SK-N-SH treated with all-trans-retinoic acid at 6 μM for 48 hours (cell line): ENCODE measurements at regions not wholly inside any gene's neighbourhood (a gene's known extent, or its start where the extent isn't known, plus 50 kb on each side); places are given as distances from the start of the nearest gene placed in this dataset.

ENCODE experiments used
- ATAC-seq: fragments of 200-7000 bp; cut with Tn5 transposase; 3 replicates; pipeline ENCODE4 v1.9.1; 2020; ENCODE audit warnings: mild to moderate bottlenecking, moderate library complexity
- ARNTL ChIP-seq: fragments of 450-650 bp; formaldehyde crosslinking; IDR thresholded peaks from 2 replicates; pipeline ENCODE4 v1.5.0; 2020; ENCODE audit warnings: low read depth, mild to moderate bottlenecking, moderate library complexity, borderline replicate concordance
- BACH2 ChIP-seq: fragments of 250-450 bp; sonication (Bioruptor Pico); IDR thresholded peaks from 2 replicates; pipeline ENCODE4 v1.9.0; 2021; ENCODE audit warnings: mild to moderate bottlenecking, borderline replicate concordance
- CREB5 ChIP-seq: fragments of 250-450 bp; sonication (Bioruptor Pico); IDR thresholded peaks from 2 replicates; pipeline ENCODE4 v1.5.1; 2020; ENCODE audit warnings: low read depth, mild to moderate bottlenecking, moderate library complexity
- CSDC2 ChIP-seq: fragments of 250-450 bp; sonication (Bioruptor Pico); IDR thresholded peaks from 2 replicates; pipeline ENCODE4 v1.5.0; 2020; ENCODE audit warnings: mild to moderate bottlenecking, moderate library complexity
- CSRNP3 ChIP-seq: fragments of 250-450 bp; sonication (Bioruptor Pico); IDR thresholded peaks from 2 replicates; pipeline ENCODE4 v1.5.1; 2021; ENCODE audit warnings: mild to moderate bottlenecking, moderate library complexity
- GLIS3 ChIP-seq: fragments of 250-450 bp; sonication (Bioruptor Pico); IDR thresholded peaks from 2 replicates; pipeline ENCODE4 v1.5.0; 2020; ENCODE audit warnings: mild to moderate bottlenecking, moderate library complexity
- ISL1 ChIP-seq: fragments of 250-450 bp; sonication (Bioruptor Pico); IDR thresholded peaks from 2 replicates; pipeline ENCODE4 v2.1.2; 2022; ENCODE audit warnings: mild to moderate bottlenecking, moderate library complexity
- OSR1 ChIP-seq: fragments of 250-450 bp; sonication (Bioruptor Pico); IDR thresholded peaks from 2 replicates; pipeline ENCODE4 v1.8.0; 2022; ENCODE audit warnings: moderate library complexity, mild to moderate bottlenecking, inconsistent platforms
- RARB ChIP-seq: fragments of 250-450 bp; sonication (Bioruptor Pico); IDR thresholded peaks from 2 replicates; pipeline ENCODE4 v1.8.0; 2021; ENCODE audit warnings: mild to moderate bottlenecking, moderate library complexity
- SNAI2 ChIP-seq: fragments of 250-450 bp; sonication (Bioruptor Pico); IDR thresholded peaks from 2 replicates; pipeline ENCODE4 v1.5.0; 2020; ENCODE audit warnings: mild to moderate bottlenecking, moderate library complexity
- TCF4 ChIP-seq: fragments of 250-450 bp; sonication (Bioruptor Pico); IDR thresholded peaks from 2 replicates; pipeline ENCODE4 v1.8.0; 2021; ENCODE audit warnings: mild to moderate bottlenecking, moderate library complexity, borderline replicate concordance
- TOX ChIP-seq: fragments of 250-450 bp; sonication (Bioruptor Pico); IDR thresholded peaks from 2 replicates; pipeline ENCODE4 v1.8.0; 2021; ENCODE audit warnings: mild to moderate bottlenecking, moderate library complexity, borderline replicate concordance
- TSHZ2 ChIP-seq: fragments of 250-450 bp; sonication (Bioruptor Pico); IDR thresholded peaks from 2 replicates; pipeline ENCODE4 v1.5.0; 2020; ENCODE audit warnings: mild to moderate bottlenecking, moderate library complexity
- ZC3H10 ChIP-seq: fragments of 250-450 bp; sonication (Bioruptor Pico); IDR thresholded peaks from 2 replicates; pipeline ENCODE4 v1.5.1; 2021; ENCODE audit warnings: mild to moderate bottlenecking, moderate library complexity
- ZFP3 ChIP-seq: fragments of 250-450 bp; sonication (Bioruptor Pico); IDR thresholded peaks from 2 replicates; pipeline ENCODE4 v1.5.0; 2020; ENCODE audit warnings: mild to moderate bottlenecking, moderate library complexity
- ZFP30 ChIP-seq: fragments of 450-650 bp; formaldehyde crosslinking; IDR thresholded peaks from 2 replicates; pipeline ENCODE4 v1.5.0; 2022; ENCODE audit warnings: mild to moderate bottlenecking, moderate library complexity
- ZNF565 ChIP-seq: fragments of 450-650 bp; formaldehyde crosslinking; conservative IDR thresholded peaks from 2 replicates; pipeline ENCODE4 v1.5.0; 2020; ENCODE audit warnings: low read depth, mild to moderate bottlenecking, moderate library complexity
- ZNF70 ChIP-seq: fragments of 450-650 bp; formaldehyde crosslinking; IDR thresholded peaks from 2 replicates; pipeline ENCODE4 v1.5.0; 2020; ENCODE audit warnings: mild to moderate bottlenecking, moderate library complexity
- ZNF8 ChIP-seq: fragments of 450-650 bp; formaldehyde crosslinking; IDR thresholded peaks from 2 replicates; pipeline ENCODE4 v1.5.0; 2020; ENCODE audit warnings: mild to moderate bottlenecking, moderate library complexity
- TF ChIP-seq, protein P1 (sequence below): fragments of 250-450 bp; sonication (Bioruptor Pico); IDR thresholded peaks from 2 replicates; pipeline ENCODE4 v1.8.0; 2021; ENCODE audit warnings: low read depth, mild to moderate bottlenecking, moderate library complexity, borderline replicate concordance
- TF ChIP-seq, protein P2 (sequence below): fragments of 250-450 bp; sonication (Bioruptor Pico); IDR thresholded peaks from 2 replicates; pipeline ENCODE4 v1.8.0; 2020; ENCODE audit warnings: mild to moderate bottlenecking, moderate library complexity, borderline replicate concordance

- no peak for ATAC-seq
- no peak for TF ChIP-seq OSR1 (CRISPR knock-in tag)
- no peak for TF ChIP-seq ZNF8
- no peak for TF ChIP-seq ZC3H10 (CRISPR knock-in tag)
- TF ChIP-seq ZNF70 (CRISPR knock-in tag), result no peak
- no peak for TF ChIP-seq TSHZ2 (CRISPR knock-in tag)
- TF ChIP-seq CREB5 (CRISPR knock-in tag), result no peak
- TF ChIP-seq ZFP30 (CRISPR knock-in tag), result no peak
- no peak for TF ChIP-seq ZNF565
- no peak for TF ChIP-seq TCF4
- TF ChIP-seq GLIS3 (CRISPR knock-in tag), result no peak
- TF ChIP-seq RARB (CRISPR knock-in tag), result no peak
- TF ChIP-seq TOX (CRISPR knock-in tag), result no peak
- TF ChIP-seq CSRNP3 (CRISPR knock-in tag), result no peak
Measured at GRCh38 chr5:112641515-112642110, 96.1 kb upstream of the APC start.

GRCh38 chr5:112642885-112643284 lies 94.8 kb upstream of the APC start:
- ATAC-seq, result no peak
- TF ChIP-seq CSDC2 (CRISPR knock-in tag), result no peak
- TF ChIP-seq ISL1, result peak; percentile 31; the same call in 1 of the 2 replicates

- TF ChIP-seq, protein P1, sequence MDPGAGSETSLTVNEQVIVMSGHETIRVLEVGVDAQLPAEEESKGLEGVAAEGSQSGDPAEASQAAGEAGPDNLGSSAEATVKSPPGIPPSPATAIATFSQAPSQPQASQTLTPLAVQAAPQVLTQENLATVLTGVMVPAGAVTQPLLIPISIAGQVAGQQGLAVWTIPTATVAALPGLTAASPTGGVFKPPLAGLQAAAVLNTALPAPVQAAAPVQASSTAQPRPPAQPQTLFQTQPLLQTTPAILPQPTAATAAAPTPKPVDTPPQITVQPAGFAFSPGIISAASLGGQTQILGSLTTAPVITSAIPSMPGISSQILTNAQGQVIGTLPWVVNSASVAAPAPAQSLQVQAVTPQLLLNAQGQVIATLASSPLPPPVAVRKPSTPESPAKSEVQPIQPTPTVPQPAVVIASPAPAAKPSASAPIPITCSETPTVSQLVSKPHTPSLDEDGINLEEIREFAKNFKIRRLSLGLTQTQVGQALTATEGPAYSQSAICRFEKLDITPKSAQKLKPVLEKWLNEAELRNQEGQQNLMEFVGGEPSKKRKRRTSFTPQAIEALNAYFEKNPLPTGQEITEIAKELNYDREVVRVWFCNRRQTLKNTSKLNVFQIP, result no peak
- TF ChIP-seq ARNTL (CRISPR knock-in tag), result no peak
- TF ChIP-seq, protein P2, sequence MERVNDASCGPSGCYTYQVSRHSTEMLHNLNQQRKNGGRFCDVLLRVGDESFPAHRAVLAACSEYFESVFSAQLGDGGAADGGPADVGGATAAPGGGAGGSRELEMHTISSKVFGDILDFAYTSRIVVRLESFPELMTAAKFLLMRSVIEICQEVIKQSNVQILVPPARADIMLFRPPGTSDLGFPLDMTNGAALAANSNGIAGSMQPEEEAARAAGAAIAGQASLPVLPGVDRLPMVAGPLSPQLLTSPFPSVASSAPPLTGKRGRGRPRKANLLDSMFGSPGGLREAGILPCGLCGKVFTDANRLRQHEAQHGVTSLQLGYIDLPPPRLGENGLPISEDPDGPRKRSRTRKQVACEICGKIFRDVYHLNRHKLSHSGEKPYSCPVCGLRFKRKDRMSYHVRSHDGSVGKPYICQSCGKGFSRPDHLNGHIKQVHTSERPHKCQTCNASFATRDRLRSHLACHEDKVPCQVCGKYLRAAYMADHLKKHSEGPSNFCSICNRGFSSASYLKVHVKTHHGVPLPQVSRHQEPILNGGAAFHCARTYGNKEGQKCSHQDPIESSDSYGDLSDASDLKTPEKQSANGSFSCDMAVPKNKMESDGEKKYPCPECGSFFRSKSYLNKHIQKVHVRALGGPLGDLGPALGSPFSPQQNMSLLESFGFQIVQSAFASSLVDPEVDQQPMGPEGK (CRISPR knock-in tag), result no peak
- TF ChIP-seq BACH2 (CRISPR knock-in tag), result no peak
- TF ChIP-seq RARB (CRISPR knock-in tag), result no peak
- no peak for TF ChIP-seq CSDC2 (CRISPR knock-in tag)
- TF ChIP-seq TOX (CRISPR knock-in tag), result no peak
- no peak for TF ChIP-seq SNAI2
- no peak for TF ChIP-seq ZC3H10 (CRISPR knock-in tag)
- TF ChIP-seq ISL1, result no peak
- TF ChIP-seq OSR1 (CRISPR knock-in tag), result no peak
- TF ChIP-seq GLIS3 (CRISPR knock-in tag), result no peak
- TF ChIP-seq ZNF70 (CRISPR knock-in tag), result no peak
- no peak for TF ChIP-seq ZNF8
- TF ChIP-seq ZFP30 (CRISPR knock-in tag), result no peak
- TF ChIP-seq ZFP3 (CRISPR knock-in tag), result no peak
- TF ChIP-seq TSHZ2 (CRISPR knock-in tag), result no peak
- ATAC-seq, result no peak
Measured at GRCh38 chr5:112643339-112643971, 94.2 kb upstream of the APC start.
